ENCODE measurements at regions not wholly inside any gene's neighbourhood (a gene's known extent, or its start where the extent isn't known, plus 50 kb on each side); places are given as distances from the start of the nearest gene placed in this dataset.
"Not testable (repeated sequence)": the region's sequence is repeated elsewhere in the genome, so short reads cannot be mapped to it uniquely, and the experiment has no call there.

- DNase-seq (ENCODE audit: low read depth in 2 of 2): not testable (repeated sequence)
Measured at GRCh38 chr17:445839-446238, 93.2 kb upstream of the RPH3AL start, which contains the start of gene RFLNB. Gene RFLNB, minus strand, starts transcription at chr17:445939.

- DNase-seq (ENCODE audit: low read depth in 2 of 2): no peak
Measured at GRCh38 chr17:444879-445454, 92.4 kb upstream of the RPH3AL start.

- no peak for DNase-seq (ENCODE audit: low read depth in 2 of 2)
Measured at GRCh38 chr17:443109-443508, 90.5 kb upstream of the RPH3AL start.

GRCh38 chr17:441155-441950, 88.7 kb upstream of the RPH3AL start:
- DNase-seq (ENCODE audit: low read depth in 2 of 2): no peak

- DNase-seq (ENCODE audit: low read depth in 2 of 2): no peak
Measured at GRCh38 chr17:438191-438590, 85.6 kb upstream of the RPH3AL start.

- no peak for DNase-seq (ENCODE audit: low read depth in 2 of 2)
Measured at GRCh38 chr17:437545-437944, 84.9 kb upstream of the RPH3AL start.

- no peak for DNase-seq (ENCODE audit: low read depth in 2 of 2)
Measured at GRCh38 chr17:436571-436970, 84.0 kb upstream of the RPH3AL start.

- DNase-seq (ENCODE audit: low read depth in 2 of 2): not testable (repeated sequence)
Measured at GRCh38 chr17:432471-432870, 79.9 kb upstream of the RPH3AL start.

GRCh38 chr17:431494-431893, 78.9 kb upstream of the RPH3AL start:
- no peak for DNase-seq (ENCODE audit: low read depth in 2 of 2)

GRCh38 chr17:429589-429988, 77.0 kb upstream of the RPH3AL start:
- no peak for DNase-seq (ENCODE audit: low read depth in 2 of 2)

GRCh38 chr17:428414-428813, 75.8 kb upstream of the RPH3AL start:
- DNase-seq (ENCODE audit: low read depth in 2 of 2): no peak

GRCh38 chr17:427891-428290, 75.3 kb upstream of the RPH3AL start:
- DNase-seq (ENCODE audit: low read depth in 2 of 2): no peak

GRCh38 chr17:427327-427726, 74.7 kb upstream of the RPH3AL start:
- no peak for DNase-seq (ENCODE audit: low read depth in 2 of 2)

GRCh38 chr17:422196-422930, 69.8 kb upstream of the RPH3AL start:
- DNase-seq (ENCODE audit: low read depth in 2 of 2): no peak

- DNase-seq (ENCODE audit: low read depth in 2 of 2): no peak
Measured at GRCh38 chr17:420479-421175, 68.0 kb upstream of the RPH3AL start.

- DNase-seq (ENCODE audit: low read depth in 2 of 2): no peak
Measured at GRCh38 chr17:419073-419735, 66.6 kb upstream of the RPH3AL start.

- no peak for DNase-seq (ENCODE audit: low read depth in 2 of 2)
Measured at GRCh38 chr17:418421-418751, 65.8 kb upstream of the RPH3AL start.

- no peak for DNase-seq (ENCODE audit: low read depth in 2 of 2)
Measured at GRCh38 chr17:417691-418420, 65.2 kb upstream of the RPH3AL start.

GRCh38 chr17:416293-417206, 63.9 kb upstream of the RPH3AL start:
- DNase-seq (ENCODE audit: low read depth in 2 of 2): no peak

Data from stimulated activated CD8-positive, alpha-beta memory T cell treated with anti-CD3 and anti-CD28 coated beads, Interleukin-2, amount 100 ng/mL, for 48 hours (primary cell).